IMR-90 (cell line): ENCODE measurements at regions not wholly inside any gene's neighbourhood (a gene's known extent, or its start where the extent isn't known, plus 50 kb on each side); places are given as distances from the start of the nearest gene placed in this dataset.

Source experiments
- ATAC-seq: fragments of 200-7000 bp; cut with Tn5 transposase; 2 replicates; pipeline ENCODE4 v1.9.1; 2020; ENCODE audit warnings: low read depth, mild to moderate bottlenecking, moderate library complexity
- BruUV-seq: library from RNA; stranded (reverse); fragments of 400-500 nt; replicated peaks from 2 replicates; lab custom pipeline; 2021; lab: Mats Ljungman, UMichigan
- CTCF ChIA-PET: fragments of 300-600 bp; formaldehyde crosslinking; extraction: SDS; loops from one replicate; lab custom pipeline; 2021; ENCODE audit warnings: antibody characterized with exemption; lab: Yijun Ruan, JAX
- POLR2A ChIA-PET: fragments of 300-600 bp; sonication (Branson Sonifier 250); formaldehyde crosslinking; loops from one replicate; lab custom pipeline; 2022; ENCODE audit warnings: antibody characterized with exemption; ENCODE audit not compliant: unreplicated experiment; lab: Charles Lee
- DNase-seq: peaks from one replicate; pipeline ENCODE4 v3.0.0; 2013
- H2AFZ ChIP-seq: replicated peaks from 2 replicates; pipeline ENCODE3; 2013; ENCODE audit warnings: low read length, mild to moderate bottlenecking; ENCODE audit not compliant: poor library complexity
- H2AK5ac ChIP-seq: 2 replicates; pipeline ENCODE4 v1.6.1; 2013; ENCODE audit warnings: low read depth, low read length, inconsistent platforms
- H2AK9ac ChIP-seq: replicated peaks from 2 replicates; pipeline ENCODE3; 2013; ENCODE audit warnings: mild to moderate bottlenecking, low read depth, low read length, moderate library complexity; ENCODE audit not compliant: poor library complexity
- H2BK120ac ChIP-seq: 2 replicates; pipeline ENCODE4 v1.6.1; 2013; ENCODE audit warnings: low read depth, low read length, inconsistent platforms
- H2BK15ac ChIP-seq: 3 replicates; pipeline ENCODE4 v1.6.1; 2013; ENCODE audit warnings: low read depth, low read length, inconsistent platforms
- H2BK20ac ChIP-seq: 2 replicates; pipeline ENCODE4 v1.6.1; 2013; ENCODE audit warnings: low read depth, mild to moderate bottlenecking, inconsistent platforms, low read length, moderate library complexity
- H2BK5ac ChIP-seq: 2 replicates; pipeline ENCODE4 v1.6.1; 2013; ENCODE audit warnings: mild to moderate bottlenecking, low read depth, low read length, inconsistent platforms; ENCODE audit not compliant: poor library complexity, severe bottlenecking
- H3K14ac ChIP-seq: replicated peaks from 2 replicates; pipeline ENCODE4 v1.6.1; 2013; ENCODE audit warnings: low read depth, low read length, inconsistent platforms
- H3K18ac ChIP-seq: 2 replicates; pipeline ENCODE4 v1.6.1; 2013; ENCODE audit warnings: low read depth, low read length, control low read depth
- H3K23ac ChIP-seq: 2 replicates; pipeline ENCODE4 v1.6.1; 2013; ENCODE audit warnings: low read depth, low read length, inconsistent platforms
- H3K27ac ChIP-seq: 2 replicates; pipeline ENCODE4 v1.5.1; 2013; ENCODE audit warnings: mild to moderate bottlenecking, control low read depth, low read length; ENCODE audit not compliant: insufficient read depth
- H3K27me3 ChIP-seq: 2 replicates; pipeline ENCODE4 v1.6.1; 2013; ENCODE audit warnings: low read length; ENCODE audit not compliant: control insufficient read depth, insufficient read depth
- H3K36me3 ChIP-seq: 2 replicates; pipeline ENCODE4 v1.6.1; 2013; ENCODE audit warnings: low read length, mixed read lengths; ENCODE audit not compliant: control insufficient read depth, insufficient read depth
- H3K4ac ChIP-seq: 2 replicates; pipeline ENCODE4 v1.6.1; 2013; ENCODE audit warnings: low read depth, low read length, inconsistent platforms
- H3K4me1 ChIP-seq: 2 replicates; pipeline ENCODE4 v1.6.1; 2013; ENCODE audit warnings: low read length, mixed read lengths; ENCODE audit not compliant: control insufficient read depth, insufficient read depth
- H3K4me2 ChIP-seq: 2 replicates; pipeline ENCODE4 v1.6.1; 2013; ENCODE audit warnings: low read depth, mild to moderate bottlenecking, control low read depth, low read length, moderate library complexity
- H3K4me3 ChIP-seq: 2 replicates; pipeline ENCODE4 v1.5.1; 2013; ENCODE audit warnings: low read depth, mild to moderate bottlenecking, control low read depth, low read length, moderate library complexity; ENCODE audit not compliant: insufficient read depth
- H3K56ac ChIP-seq: 2 replicates; pipeline ENCODE4 v1.6.1; 2013; ENCODE audit warnings: low read length, inconsistent platforms; ENCODE audit not compliant: insufficient read depth; ENCODE audit errors: extremely low read depth
- H3K79me1 ChIP-seq, 2 experiments: 2 replicates each; pipeline ENCODE4 v1.6.1; 2013; ENCODE audit warnings: low read length in 2 of 2, inconsistent platforms in 1 of 2, low read depth in 1 of 2
- H3K9ac ChIP-seq: 2 replicates; pipeline ENCODE4 v1.6.1; 2013; ENCODE audit warnings: low read depth, low read length, control low read depth
- H3K9me1 ChIP-seq: 2 replicates; pipeline ENCODE4 v1.6.1; 2013; ENCODE audit warnings: low read length, inconsistent platforms; ENCODE audit not compliant: insufficient read depth
- H3K9me3 ChIP-seq: 2 replicates; pipeline ENCODE4 v1.6.1; 2013; ENCODE audit warnings: low read length; ENCODE audit not compliant: control insufficient read depth, insufficient read depth
- H4K20me1 ChIP-seq: 2 replicates; pipeline ENCODE4 v1.6.1; 2013; ENCODE audit warnings: low read length, inconsistent platforms; ENCODE audit not compliant: insufficient read depth
- H4K5ac ChIP-seq: 2 replicates; pipeline ENCODE4 v1.6.1; 2013; ENCODE audit warnings: mild to moderate bottlenecking, low read depth, low read length, control low read depth
- H4K8ac ChIP-seq, 2 experiments: 2 replicates each; pipeline ENCODE4 v1.6.1; 2013; ENCODE audit warnings: low read depth in 2 of 2, low read length in 2 of 2, control low read depth in 1 of 2, inconsistent platforms in 1 of 2
- H4K91ac ChIP-seq: 2 replicates; pipeline ENCODE4 v1.6.1; 2013; ENCODE audit warnings: low read depth, low read length, inconsistent platforms; ENCODE audit not compliant: insufficient read depth
- BHLHE40 ChIP-seq: fragments of 150-350 bp; IDR thresholded peaks from 2 replicates; pipeline ENCODE4 v1.6.1; 2016; ENCODE audit warnings: mild to moderate bottlenecking, low read depth, low read length
- CEBPB ChIP-seq: IDR thresholded peaks from 2 replicates; pipeline ENCODE4 v1.6.1; 2012; ENCODE audit warnings: low read depth, low read length, improper control_type of control experiment
- CHD1 ChIP-seq: IDR thresholded peaks from 2 replicates; pipeline ENCODE4 v1.6.1; 2012; ENCODE audit warnings: low read depth, low read length, improper control_type of control experiment
- ELK1 ChIP-seq: fragments of 150-350 bp; IDR thresholded peaks from 2 replicates; pipeline ENCODE4 v1.6.1; 2016; ENCODE audit warnings: low read depth, mild to moderate bottlenecking, low read length, moderate library complexity, borderline replicate concordance
- MAFK ChIP-seq: IDR thresholded peaks from 2 replicates; pipeline ENCODE4 v1.6.1; 2012; ENCODE audit warnings: low read depth, low read length, improper control_type of control experiment
- MAZ ChIP-seq: IDR thresholded peaks from 2 replicates; pipeline ENCODE4 v1.6.1; 2012; ENCODE audit warnings: low read depth, mild to moderate bottlenecking, low read length, improper control_type of control experiment, moderate library complexity, borderline replicate concordance
- MXI1 ChIP-seq: IDR thresholded peaks from 2 replicates; pipeline ENCODE4 v1.6.1; 2012; ENCODE audit warnings: low read depth, mild to moderate bottlenecking, low read length, moderate library complexity, borderline replicate concordance
- NFE2L2 ChIP-seq: fragments of 150-350 bp; IDR thresholded peaks from 2 replicates; pipeline ENCODE4 v1.6.1; 2016; ENCODE audit warnings: low read depth, mild to moderate bottlenecking, low read length
- POLR2A ChIP-seq: IDR thresholded peaks from 2 replicates; pipeline ENCODE4 v1.6.1; 2012; ENCODE audit warnings: mild to moderate bottlenecking, low read depth, low read length
- RAD21 ChIP-seq: IDR thresholded peaks from 2 replicates; pipeline ENCODE4 v1.6.1; 2012; ENCODE audit warnings: low read length, improper control_type of control experiment
- RCOR1 ChIP-seq: IDR thresholded peaks from 2 replicates; pipeline ENCODE4 v1.6.1; 2012; ENCODE audit warnings: mild to moderate bottlenecking, low read length, improper control_type of control experiment; ENCODE audit not compliant: insufficient replicate concordance
- RFX5 ChIP-seq: IDR thresholded peaks from 2 replicates; pipeline ENCODE4 v1.8.0; 2012; ENCODE audit warnings: low read depth, mild to moderate bottlenecking, low read length, moderate library complexity
- SMC3 ChIP-seq: fragments of 150-350 bp; IDR thresholded peaks from 2 replicates; pipeline ENCODE4 v1.6.1; 2016; ENCODE audit warnings: low read depth, mild to moderate bottlenecking, antibody characterized with exemption, low read length, moderate library complexity
- WGBS, 2 experiments: methylation state at CpG; one replicate each; pipeline versions ENCODE4 v1.1.5 to v1.1.7; 2013; ENCODE audit warnings: missing lambda C conversion rate in 2 of 2; ENCODE audit not compliant: insufficient read length in 1 of 2; ENCODE audit errors: extremely low coverage in 2 of 2; 5-methylcytosine and 5-hydroxymethylcytosine counted together
- dilution Hi-C: fragments of 300-500 bp; cut with HindIII; formaldehyde crosslinking; loops from one replicate; pipeline ENCODE4 v1.14.3; 2018; ENCODE audit warnings: low sequenced_read_pairs; ENCODE audit not compliant: unreplicated experiment
- in situ Hi-C: fragments of 300-500 bp; cut with MboI; formaldehyde crosslinking; loops from 3 replicates; pipeline ENCODE4 v1.14.3; 2019; ENCODE audit warnings: low sequenced_read_pairs, inconsistent platforms, mixed read lengths
- intact Hi-C: fragments of 100-400 bp; cut with micrococcal nuclease; formaldehyde crosslinking; loops from 2 replicates; pipeline ENCODE4 v1.10.0; 2022
- TF ChIP-seq, protein P1 (sequence below): conservative IDR thresholded peaks from 2 replicates; pipeline ENCODE4 v1.5.1; 2012; ENCODE audit warnings: mild to moderate bottlenecking, low read depth, low read length, improper control_type of control experiment

GRCh38 chr10:53453196-53453595 is 680.6 kb upstream of the MBL2 start:
- Histone ChIP-seq H3K4me3 (no peak overlapping the region), H3K18ac (no peak overlapping the region), H2BK15ac (no peak overlapping the region), H2BK5ac (no peak overlapping the region), H2AFZ (no peak overlapping the region), H3K36me3 (no peaks in the 10 kb centered on the region), H2BK120ac (no peak overlapping the region), H2BK20ac (no peak overlapping the region), H4K8ac (no peak overlapping the region), H3K79me1 (no peaks in the 10 kb centered on the region), H3K4ac (no peak overlapping the region), H3K27me3 (no peaks in the 10 kb centered on the region), H4K91ac (no peak overlapping the region), H3K4me1 (no peaks in the 10 kb centered on the region), H4K5ac (no peak overlapping the region), H3K9me3 (no peaks in the 10 kb centered on the region), H3K9ac (no peak overlapping the region), H3K4me2 (no peak overlapping the region), H2AK5ac (no peak overlapping the region), H3K14ac (no peak overlapping the region), H4K20me1 (no peaks in the 10 kb centered on the region), H3K56ac (no peak overlapping the region), H3K23ac (no peak overlapping the region), H3K27ac (no peak overlapping the region), H2AK9ac (no peak overlapping the region), H3K9me1 (no peaks in the 10 kb centered on the region)
- TF ChIP-seq CHD1 (no peak), RAD21 (no peak), BHLHE40 (no peak), RCOR1 (no peak), CEBPB (no peak), NFE2L2 (no peak), MAFK (no peak), MXI1 (no peak), SMC3 (no peak), ELK1 (no peak), MAZ (no peak), POLR2A (no peak), RFX5 (no peak)
- TF ChIP-seq, protein P1, sequence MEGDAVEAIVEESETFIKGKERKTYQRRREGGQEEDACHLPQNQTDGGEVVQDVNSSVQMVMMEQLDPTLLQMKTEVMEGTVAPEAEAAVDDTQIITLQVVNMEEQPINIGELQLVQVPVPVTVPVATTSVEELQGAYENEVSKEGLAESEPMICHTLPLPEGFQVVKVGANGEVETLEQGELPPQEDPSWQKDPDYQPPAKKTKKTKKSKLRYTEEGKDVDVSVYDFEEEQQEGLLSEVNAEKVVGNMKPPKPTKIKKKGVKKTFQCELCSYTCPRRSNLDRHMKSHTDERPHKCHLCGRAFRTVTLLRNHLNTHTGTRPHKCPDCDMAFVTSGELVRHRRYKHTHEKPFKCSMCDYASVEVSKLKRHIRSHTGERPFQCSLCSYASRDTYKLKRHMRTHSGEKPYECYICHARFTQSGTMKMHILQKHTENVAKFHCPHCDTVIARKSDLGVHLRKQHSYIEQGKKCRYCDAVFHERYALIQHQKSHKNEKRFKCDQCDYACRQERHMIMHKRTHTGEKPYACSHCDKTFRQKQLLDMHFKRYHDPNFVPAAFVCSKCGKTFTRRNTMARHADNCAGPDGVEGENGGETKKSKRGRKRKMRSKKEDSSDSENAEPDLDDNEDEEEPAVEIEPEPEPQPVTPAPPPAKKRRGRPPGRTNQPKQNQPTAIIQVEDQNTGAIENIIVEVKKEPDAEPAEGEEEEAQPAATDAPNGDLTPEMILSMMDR = no peak
- intact Hi-C loops (no loop called here), dilution Hi-C loops (no loop called here), in situ Hi-C loops (no loop called here)
- ATAC-seq (no peak), DNase-seq (no peak)
- ChIA-PET CTCF (no interaction called here), POLR2A (no interaction called here)
- no TSS peak for BruUV-seq
- WGBS, 2 experiments = no CpG with 5 or more reads among the region's 1 CpG
